GM12874 (cell line): ENCODE measurements at regions not wholly inside any gene's neighbourhood (a gene's known extent, or its start where the extent isn't known, plus 50 kb on each side); places are given as distances from the start of the nearest gene placed in this dataset.

Experiments used
- CTCF ChIP-seq: IDR thresholded peaks from 2 replicates; pipeline ENCODE4 v1.5.1; 2011; ENCODE audit warnings: low read depth, mild to moderate bottlenecking, control low read depth, low read length, moderate library complexity; ENCODE audit not compliant: insufficient read depth

GRCh38 chr3:28877912-28878311, 403.0 kb upstream of the RBMS3 start:
- TF ChIP-seq CTCF = no peak

- no peak for TF ChIP-seq CTCF
These were observed 390.5 kb upstream of the RBMS3 start for GRCh38 chr3:28890373-28890772.

GRCh38 chr3:28891485-28891884, 389.4 kb upstream of the RBMS3 start:
- TF ChIP-seq CTCF = no peak

- TF ChIP-seq CTCF = no peak
These were observed 380.6 kb upstream of the RBMS3 start for GRCh38 chr3:28900301-28900700.

- TF ChIP-seq CTCF = no peak
These were observed 379.9 kb upstream of the RBMS3 start for GRCh38 chr3:28901018-28901417.

- TF ChIP-seq CTCF = no peak
These were observed 377.7 kb upstream of the RBMS3 start for GRCh38 chr3:28903171-28903601.

GRCh38 chr3:28905798-28906197, 375.1 kb upstream of the RBMS3 start:
- no peak for TF ChIP-seq CTCF

GRCh38 chr3:28906561-28907310, 374.1 kb upstream of the RBMS3 start:
- TF ChIP-seq CTCF = no peak
